Skin epidermis (tissue), 12 donors: ENCODE measurements at regions not wholly inside any gene's neighbourhood (a gene's known extent, or its start where the extent isn't known, plus 50 kb on each side); places are given as distances from the start of the nearest gene placed in this dataset.
"Not testable (repeated sequence)": the region's sequence is repeated elsewhere in the genome, so short reads cannot be mapped to it uniquely, and the experiment has no call there.

Experiments used
- H3K27ac ChIP-seq, 21 experiments: fragments of 200-600 bp; sonication (generic) in 11 of 21; one replicate each; pipeline ENCODE4 v1.5.0; 2020; ENCODE audit warnings: mild to moderate bottlenecking in 3 of 21, inconsistent platforms in 2 of 21, moderate library complexity in 2 of 21
- H3K4me3 ChIP-seq, 7 experiments: fragments of 200-600 bp; sonication (generic) in 2 of 7; one replicate each; pipeline ENCODE4 v1.5.0; 2020; ENCODE audit warnings: inconsistent platforms in 2 of 7, mild to moderate bottlenecking in 2 of 7, moderate library complexity in 1 of 7

DNA sequence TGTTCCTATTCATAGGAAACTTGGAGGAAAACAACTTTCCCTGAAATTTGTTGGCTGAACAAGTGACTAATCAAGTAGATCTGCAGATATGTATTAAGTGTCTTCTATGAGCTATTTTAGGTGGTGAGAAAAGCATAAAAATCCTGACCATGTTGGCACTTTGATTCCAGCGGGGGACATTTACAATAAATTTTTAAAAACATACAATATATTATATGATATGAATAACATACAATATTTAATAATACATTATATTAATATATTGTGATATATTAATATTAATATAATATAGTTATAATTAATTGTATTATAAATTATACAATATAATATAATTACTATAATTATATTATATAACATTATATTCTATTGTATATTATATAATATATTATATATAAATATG, 362.9 kb upstream of the SOX9 start:
- no peak overlapping the region for H3K4me3 ChIP-seq

DNA sequence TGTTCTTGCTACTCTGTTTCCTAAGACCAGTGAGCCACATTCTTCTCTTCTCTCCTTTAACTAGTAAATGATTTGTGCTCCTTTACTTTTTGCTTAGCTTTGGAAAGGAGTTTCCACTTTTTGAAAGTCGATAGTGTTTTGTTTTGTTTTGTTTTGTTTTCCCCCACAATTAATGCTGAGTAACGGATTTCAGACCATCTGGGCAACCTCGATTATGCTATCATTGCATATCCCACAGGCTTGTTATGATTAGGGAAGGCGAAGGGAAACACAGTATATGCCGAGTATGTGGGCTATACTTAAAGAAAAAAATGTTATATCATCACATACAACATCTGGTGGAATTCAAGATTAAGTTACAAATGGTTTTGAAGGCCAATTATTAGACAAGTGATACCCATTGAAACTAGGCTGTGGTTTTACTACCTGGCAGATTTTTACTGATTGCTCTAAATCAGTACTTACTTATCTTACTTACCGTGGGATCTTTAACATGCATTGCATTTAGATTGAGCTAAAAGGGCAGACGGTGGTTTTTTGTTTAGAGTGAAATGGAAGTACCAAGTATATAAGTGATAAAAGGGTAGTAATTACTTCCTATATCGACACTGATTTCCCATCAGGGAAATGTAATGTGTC, 361.3 kb upstream of the SOX9 start:
- no peak overlapping the region for H3K27ac ChIP-seq
- no peak overlapping the region for H3K4me3 ChIP-seq

More for the DNA sequence above, 362.9 kb upstream of the SOX9 start:
- no peak overlapping the region for H3K27ac ChIP-seq

DNA sequence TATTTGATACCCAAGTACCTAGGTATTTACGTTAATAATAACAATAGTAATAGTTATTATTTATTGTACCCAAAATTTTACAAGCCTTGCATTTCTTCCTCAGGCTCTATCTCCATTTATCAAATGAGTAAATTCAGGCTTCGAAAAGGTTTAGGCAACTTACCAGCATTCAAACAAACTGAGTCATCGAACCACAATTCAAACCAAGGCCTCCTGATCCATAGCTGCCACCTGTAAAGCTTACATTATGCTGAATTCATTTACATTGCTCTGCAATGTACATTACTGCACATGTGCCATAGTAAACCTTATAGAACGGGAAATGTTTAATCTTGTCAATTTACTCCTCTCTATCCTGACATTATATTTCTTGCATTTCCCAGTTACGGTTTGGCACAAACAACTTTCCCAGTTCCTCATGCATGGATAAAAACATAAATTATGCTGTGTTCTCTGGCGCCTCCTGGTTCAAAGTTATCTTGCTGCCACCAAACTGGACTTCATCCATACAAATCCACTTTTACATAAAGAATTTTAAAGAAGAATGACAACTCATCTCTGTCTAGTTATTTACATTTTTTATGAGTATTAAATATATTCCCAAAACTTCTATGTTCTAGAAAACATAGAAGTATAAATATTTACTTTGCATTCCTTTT, 360.6 kb upstream of the SOX9 start:
- H3K4me3 ChIP-seq: no peak overlapping the region
- H3K27ac ChIP-seq: no peak overlapping the region

DNA sequence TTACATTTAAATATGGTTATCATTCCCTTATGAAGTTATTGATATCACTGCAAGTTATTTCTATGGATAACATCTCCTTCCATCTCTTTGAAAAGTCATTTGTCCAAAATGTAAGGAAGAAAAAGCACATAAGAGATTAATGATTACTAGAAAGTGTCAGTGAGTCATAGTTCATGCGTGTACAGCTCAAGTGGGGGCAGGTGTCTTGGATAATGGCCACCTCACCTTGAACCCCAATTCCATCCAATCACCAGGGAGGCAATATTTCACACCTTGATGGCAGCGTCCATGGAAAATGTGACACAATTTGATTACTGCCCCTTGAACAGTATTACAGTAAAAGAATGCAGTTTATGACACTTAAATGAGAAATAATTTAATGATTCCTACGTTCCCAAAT, 358.3 kb upstream of the SOX9 start:
- Histone ChIP-seq H3K27ac (no peak overlapping the region), H3K4me3 (no peak overlapping the region)

DNA sequence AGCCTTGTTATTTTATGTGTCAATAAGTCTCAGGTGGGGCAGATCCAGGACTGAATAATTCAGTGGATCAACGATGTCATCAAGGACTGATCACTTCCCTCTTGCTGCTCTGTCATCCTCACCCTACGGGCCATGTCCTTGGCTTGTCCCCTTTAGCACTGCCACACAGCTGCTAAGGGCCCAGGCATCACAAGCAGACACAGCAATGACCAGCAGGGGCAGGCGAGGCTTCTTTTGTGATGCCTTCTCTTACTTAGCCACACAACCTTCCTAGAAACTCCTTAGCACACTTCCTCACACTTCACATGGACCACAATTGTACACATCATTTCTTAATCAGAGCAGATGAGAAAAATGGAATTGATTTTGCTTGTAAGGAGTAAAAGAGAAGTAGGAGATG, 356.3 kb upstream of the SOX9 start:
- no peak overlapping the region for H3K4me3 ChIP-seq
- no peak overlapping the region for H3K27ac ChIP-seq

DNA sequence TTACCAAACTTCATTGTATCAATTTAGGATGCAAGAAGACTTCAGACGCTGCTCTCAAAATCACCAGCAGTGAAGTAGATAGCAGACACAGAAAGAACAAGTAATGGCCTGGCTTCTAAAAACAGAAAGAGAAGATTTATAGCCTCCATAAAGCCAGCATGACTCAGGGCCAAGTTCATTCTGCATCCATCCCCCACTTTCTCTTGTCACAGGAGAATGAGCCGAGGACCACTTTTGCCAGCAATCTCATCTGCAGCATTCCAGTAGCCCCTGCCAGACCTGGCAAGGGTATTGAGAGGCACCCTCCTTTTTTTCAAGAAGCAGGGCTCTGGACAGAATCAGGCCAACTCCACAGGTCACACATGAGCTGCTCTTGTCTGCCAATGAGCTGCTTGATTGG, 355.4 kb upstream of the SOX9 start:
- Histone ChIP-seq H3K27ac (no peak overlapping the region), H3K4me3 (no peak overlapping the region)

DNA sequence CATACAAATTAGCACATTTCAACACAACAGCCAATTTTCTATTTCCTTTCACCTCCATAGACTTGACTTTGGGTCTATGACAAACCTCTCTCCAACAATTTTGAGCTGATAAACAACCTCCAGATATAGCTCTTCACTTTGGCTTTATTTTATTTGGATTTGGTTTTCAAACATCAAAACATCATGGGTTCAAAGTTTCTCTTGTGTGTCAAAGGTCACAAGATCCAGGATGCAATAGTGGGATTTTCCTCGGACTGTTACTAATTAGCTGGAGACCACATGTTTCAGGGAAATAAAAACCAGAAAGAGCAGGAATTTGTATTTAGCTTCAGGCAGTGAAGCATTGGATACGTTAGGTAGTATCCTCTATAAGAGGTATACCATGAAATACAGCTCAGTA, 351.0 kb upstream of the SOX9 start:
- Histone ChIP-seq H3K4me3 (no peak overlapping the region), H3K27ac (no peak overlapping the region)

DNA sequence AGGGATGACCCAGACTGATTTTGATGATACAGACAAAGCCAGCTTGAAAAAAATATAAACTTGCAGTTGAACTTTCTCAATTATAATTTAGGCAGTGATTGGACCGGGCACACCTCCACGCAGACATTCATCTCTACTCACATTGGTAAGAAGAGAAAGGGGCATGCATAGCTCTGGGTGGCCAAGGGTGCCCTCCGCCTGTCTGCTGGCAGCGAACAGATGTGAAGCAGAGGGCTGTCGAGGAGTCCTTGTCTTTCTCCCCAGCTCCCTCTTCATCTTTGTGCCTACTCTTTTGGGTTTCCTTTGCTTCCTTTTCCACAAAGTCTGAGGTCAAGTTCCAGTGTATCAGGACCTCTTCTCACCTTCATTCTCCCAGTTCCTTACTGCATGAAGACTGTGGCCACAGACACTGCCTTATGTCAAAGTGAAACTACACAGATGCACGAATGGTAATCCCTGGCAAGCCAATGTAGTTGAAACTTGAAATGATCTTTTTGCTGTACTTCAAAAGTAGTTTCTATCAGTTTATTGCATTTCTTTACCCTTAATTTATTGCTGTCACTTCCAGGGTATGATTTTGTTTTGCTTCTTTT, 343.7 kb upstream of the SOX9 start:
- H3K27ac ChIP-seq: no peak overlapping the region
- no peak overlapping the region for H3K4me3 ChIP-seq

DNA sequence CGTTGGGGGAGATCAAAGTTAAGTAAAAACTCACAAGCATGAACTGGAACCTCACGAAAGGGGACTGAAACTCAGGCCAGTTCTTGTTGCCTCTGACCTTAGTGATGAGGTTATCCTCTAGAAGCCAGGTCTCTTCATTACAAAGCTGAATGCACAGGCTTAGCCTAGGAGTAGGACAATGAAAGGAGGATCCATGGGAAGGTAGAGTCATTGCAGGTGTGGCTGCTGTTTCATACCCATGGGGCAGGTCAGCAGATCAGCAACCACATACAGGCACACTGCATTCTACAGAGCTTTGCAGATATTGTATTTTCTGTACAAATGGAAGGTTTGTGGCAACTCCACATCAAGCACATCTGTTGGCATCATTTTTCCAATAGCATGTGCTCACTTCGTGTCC, 341.3 kb upstream of the SOX9 start:
- no peak overlapping the region for H3K4me3 ChIP-seq
- no peak overlapping the region for H3K27ac ChIP-seq

DNA sequence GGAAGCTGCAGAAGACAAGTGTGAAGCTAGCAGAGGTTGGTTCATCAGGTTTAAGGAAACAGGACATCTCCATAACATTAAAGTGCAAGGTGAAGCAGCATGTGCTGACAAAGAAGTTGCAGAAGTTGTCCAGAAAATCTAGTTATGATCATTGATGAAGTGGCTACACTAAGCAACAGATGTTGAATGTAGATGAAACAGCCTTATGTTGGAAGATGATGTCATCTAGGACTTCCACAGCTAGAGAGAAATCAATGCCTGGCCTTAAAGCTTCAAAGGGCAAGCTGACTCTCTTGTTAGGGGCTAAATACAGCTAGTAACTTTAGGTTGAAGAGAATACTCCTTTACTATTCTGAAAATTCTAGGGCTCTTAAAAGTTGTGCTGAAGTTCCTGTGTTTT, 340.2 kb upstream of the SOX9 start:
- Histone ChIP-seq H3K27ac (no peak overlapping the region), H3K4me3 (no peak overlapping the region)

DNA sequence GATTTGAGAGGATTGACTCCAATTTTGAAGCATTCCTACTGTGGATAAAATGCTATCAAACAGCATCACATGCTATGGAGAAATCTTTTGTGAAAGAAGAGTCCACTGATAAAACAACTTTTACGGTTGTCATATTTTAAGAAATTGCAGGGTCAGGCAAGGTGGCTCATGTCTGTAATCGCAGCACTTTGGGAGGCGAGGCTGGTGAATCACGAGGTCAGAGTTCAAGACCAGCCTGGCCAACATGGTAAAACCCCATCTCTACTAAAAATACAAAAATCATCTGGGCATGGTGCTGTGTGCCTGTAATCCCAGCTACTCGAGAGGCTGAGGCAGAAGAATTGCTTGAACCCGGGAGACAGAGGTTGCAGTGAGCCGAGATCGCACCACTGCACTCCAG, 338.8 kb upstream of the SOX9 start:
- H3K27ac ChIP-seq, H3K4me3 ChIP-seq: not testable (repeated sequence)

DNA sequence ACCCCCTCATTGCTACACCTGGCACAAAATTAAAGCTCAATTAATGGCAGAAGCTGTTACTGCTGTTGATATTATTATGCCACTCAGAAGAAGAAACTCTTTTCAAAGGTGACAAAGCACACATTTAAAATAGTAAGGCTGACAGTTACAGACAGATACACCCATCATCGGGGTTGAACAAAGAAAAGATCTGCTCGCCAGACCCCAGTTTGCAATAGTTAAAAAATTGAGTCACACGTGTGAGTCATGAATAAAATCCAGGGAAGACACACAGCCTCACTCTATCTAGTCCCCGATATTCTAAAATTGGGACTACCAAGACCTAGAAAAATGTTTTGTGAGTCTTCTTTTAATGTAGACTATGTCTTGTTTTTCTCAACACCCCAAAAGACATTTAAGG, 330.0 kb upstream of the SOX9 start:
- Histone ChIP-seq H3K4me3 (no peak overlapping the region), H3K27ac (no peak overlapping the region)

DNA sequence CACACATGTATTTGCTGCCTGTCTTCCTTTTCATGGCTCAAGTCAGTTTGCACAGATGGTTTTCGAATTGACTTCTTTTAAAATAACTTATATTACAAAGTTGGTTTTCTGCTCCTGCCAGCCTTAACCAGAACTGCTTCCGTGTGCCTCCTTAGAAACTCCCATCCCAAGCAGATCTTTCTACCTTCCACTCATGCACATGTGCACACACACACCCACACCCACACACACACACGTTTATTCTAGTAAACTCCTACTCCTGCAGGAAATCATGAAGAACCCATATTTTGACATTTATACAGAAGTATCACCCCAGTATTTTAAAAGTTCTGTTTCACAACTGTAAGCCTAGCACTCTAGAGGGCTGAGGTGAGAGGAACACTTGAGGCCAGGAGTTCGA, 329.5 kb upstream of the SOX9 start:
- H3K4me3 ChIP-seq: no peak overlapping the region

DNA sequence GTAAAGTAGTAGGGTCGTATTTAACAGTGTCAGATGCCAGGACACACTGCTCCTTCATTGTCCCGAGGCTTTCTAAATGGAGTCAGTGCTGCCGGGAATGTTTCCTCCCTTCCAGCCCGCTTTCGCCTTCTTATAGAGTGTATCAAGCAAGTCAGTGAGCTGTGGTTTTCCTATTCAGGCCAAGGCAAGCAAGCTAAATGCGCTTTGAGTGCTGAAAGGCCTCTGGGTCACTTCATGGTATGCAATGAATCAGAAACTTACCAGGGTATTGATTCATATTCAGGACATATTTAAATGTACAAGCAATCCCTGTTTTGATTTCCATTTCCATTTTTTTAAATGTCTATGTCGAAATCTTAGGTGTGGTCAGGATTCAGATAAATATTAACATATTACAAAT, 327.9 kb upstream of the SOX9 start:
- no peak overlapping the region for H3K27ac ChIP-seq

More for the DNA sequence above, 329.5 kb upstream of the SOX9 start:
- no peak overlapping the region for H3K27ac ChIP-seq

DNA sequence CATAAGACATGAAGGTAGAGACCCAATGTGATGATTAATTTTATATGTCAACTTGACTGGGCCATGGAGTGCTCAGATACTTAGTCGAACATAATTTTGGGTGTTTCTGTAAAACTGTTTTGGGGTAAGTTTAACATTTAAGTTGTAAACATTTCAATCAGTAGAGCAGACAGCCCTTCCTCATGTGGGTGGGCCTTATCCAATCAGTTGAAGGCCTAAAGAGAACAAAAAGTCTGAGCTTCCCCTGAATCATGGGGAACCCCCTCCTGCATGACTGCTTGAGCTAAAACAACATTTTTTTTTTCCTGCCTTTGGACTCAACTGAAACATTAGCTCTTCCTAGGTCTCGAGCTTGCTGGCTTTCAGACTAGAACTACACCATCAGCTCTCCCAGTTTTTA, 327.3 kb upstream of the SOX9 start:
- H3K4me3 ChIP-seq: no peak overlapping the region
- H3K27ac ChIP-seq: no peak overlapping the region

More for the DNA sequence above, 327.9 kb upstream of the SOX9 start:
- H3K4me3 ChIP-seq: no peak overlapping the region

DNA sequence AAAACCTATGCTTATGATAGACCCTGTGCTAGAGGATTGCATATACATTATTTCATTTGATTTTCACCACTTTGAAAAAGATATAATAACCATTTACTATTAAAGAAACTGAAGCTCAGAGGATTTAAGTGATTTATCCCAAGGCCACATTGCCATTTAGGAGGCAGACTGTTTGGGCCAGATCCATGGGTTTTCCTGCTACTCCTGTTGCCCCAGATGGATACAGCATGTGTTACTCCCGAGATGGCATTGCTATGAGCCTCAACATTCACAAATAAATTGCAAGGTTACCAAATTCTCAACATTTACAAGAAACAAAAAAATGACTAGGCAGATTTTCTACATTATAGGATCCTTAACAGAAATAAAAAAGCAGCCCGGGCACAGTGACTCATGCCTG, 322.1 kb upstream of the SOX9 start:
- Histone ChIP-seq H3K4me3 (no peak overlapping the region), H3K27ac (no peak overlapping the region)

DNA sequence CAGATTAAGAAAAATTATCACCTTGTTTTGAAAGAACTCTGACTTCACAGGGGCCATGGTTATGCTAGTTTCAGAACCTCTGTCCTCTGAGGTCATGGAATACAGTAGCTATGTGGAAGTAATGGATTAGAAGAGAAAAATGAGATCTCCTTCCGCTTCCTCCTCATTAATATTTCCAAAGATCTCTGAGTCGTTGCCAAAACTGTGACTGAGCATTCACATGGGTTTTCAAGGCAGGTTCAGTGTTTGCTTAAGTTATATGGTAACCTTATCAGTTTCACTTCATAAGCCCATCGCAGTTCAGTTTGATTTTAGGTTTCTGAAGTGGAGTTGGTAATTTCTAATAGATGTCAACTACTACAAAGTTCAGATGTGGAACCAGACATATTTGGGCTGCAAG, 321.2 kb upstream of the SOX9 start:
- H3K27ac ChIP-seq: no peak overlapping the region

DNA sequence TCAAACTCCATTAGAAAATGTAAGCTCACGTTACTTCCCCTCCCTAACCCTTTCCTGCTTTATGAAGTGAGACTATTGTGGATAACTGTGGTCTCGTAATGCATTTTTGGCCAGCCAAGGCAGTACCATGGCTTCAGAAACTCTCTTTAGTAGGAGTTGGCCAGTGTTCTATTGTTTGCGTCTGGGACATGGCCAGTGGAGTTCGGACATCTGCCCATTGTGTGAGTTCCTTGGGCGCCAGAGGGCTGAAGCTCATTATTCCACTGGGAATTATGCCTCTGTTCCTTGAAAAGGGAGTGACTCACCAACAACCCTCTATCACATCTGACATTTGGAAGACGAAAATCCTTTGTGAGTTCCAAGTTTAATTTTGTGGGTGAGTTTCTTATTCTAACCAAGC, 319.5 kb upstream of the SOX9 start:
- Histone ChIP-seq H3K27ac (no peak overlapping the region), H3K4me3 (no peak overlapping the region)

More for the DNA sequence above, 321.2 kb upstream of the SOX9 start:
- H3K4me3 ChIP-seq: no peak overlapping the region

DNA sequence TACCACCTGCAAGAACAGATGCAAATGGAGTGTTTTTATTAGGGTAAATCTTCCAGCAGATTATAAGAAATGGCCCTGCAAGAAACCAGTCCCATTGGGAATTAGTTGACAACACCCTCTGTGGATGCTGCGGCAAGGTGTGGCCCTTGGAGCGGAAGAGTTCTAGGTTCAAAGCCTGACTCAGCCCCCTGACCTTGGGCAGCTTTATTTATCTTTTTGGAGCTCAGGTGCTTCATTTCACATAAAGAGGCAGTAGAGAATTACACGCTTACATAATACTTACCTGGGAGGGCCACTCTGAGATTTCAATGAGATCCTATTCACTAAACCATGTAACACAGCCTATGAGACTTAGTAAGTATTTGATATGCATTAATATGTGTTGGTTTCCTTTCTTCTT, 318.2 kb upstream of the SOX9 start:
- Histone ChIP-seq H3K4me3 (no peak overlapping the region), H3K27ac (no peak overlapping the region)

DNA sequence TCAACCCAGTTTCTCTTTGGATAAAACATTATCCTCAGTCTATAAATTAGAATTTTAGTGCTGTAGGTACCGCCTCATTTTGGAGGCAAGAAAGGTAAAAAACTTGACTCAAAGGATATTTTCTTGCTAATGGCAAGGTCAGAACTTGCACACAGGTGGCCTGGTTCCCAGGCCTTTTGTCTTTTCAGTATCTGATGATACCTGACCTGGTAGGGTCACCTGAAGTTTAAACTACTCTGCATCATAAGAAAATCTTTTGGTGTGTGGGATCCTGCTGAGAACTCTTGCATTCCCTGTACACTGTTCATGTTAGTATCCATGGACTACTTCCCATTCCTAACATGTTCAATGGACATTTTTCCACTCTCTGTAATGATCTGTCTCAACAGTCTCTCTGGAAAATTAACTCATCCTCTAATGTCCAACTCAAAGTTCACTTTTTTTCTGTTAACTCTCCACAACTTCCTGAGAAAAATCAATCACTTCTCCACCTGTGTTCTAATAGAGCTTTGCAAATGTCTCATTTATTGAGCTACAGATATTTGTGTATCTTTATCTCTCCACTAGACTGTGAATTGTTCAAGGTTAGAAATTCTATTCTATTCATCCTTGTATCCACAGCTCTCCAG, 317.1 kb upstream of the SOX9 start:
- Histone ChIP-seq H3K4me3 (no peak overlapping the region), H3K27ac (no peak overlapping the region)

DNA sequence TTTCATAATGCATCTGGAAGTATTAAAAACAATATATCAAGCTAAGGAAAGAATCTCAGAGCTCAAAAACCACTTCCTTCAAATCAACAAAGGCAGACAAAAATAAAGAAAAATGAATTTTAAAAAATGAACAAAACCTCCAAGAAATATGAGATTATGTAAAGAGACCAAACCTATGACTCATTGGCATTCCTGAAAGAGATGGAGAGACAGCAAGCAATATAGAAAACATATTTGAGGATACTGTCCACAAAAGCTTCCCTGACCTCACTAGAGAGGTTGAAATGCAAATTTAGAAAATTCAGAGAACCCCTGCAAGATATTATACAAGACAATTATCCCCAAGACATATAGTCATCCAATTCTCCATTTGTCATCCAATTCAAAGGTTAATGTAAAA, 311.3 kb upstream of the SOX9 start:
- H3K4me3 ChIP-seq: no peak overlapping the region
- no peak overlapping the region for H3K27ac ChIP-seq
